Neural cell (in vitro differentiated cells): ENCODE measurements at regions not wholly inside any gene's neighbourhood (a gene's known extent, or its start where the extent isn't known, plus 50 kb on each side); places are given as distances from the start of the nearest gene placed in this dataset.

Experiments
- CTCF ChIP-seq: fragments of 450-650 bp; IDR thresholded peaks from 2 replicates; pipeline ENCODE4 v1.5.1; 2014; ENCODE audit warnings: antibody characterized with exemption, mild to moderate bottlenecking, moderate library complexity; ENCODE audit not compliant: poor library complexity, severe bottlenecking
- EP300 ChIP-seq: fragments of 450-650 bp; conservative IDR thresholded peaks from 2 replicates; pipeline ENCODE4 v1.6.1; 2014; ENCODE audit warnings: antibody characterized with exemption, mild to moderate bottlenecking, moderate library complexity; ENCODE audit not compliant: poor library complexity, severe bottlenecking
- EZH2 ChIP-seq: fragments of 200-600, 300-800 bp; shearing (Covaris generic), sonication (generic); IDR thresholded peaks from 2 replicates; pipeline ENCODE4 v1.6.1; 2014; ENCODE audit warnings: antibody characterized with exemption, low read length, borderline replicate concordance, mild to moderate bottlenecking; ENCODE audit not compliant: insufficient read depth, poor library complexity, severe bottlenecking
- MXI1 ChIP-seq: fragments of 450-650 bp; conservative IDR thresholded peaks from 2 replicates; pipeline ENCODE4 v1.6.1; 2014; ENCODE audit warnings: antibody characterized with exemption, mild to moderate bottlenecking; ENCODE audit not compliant: poor library complexity, severe bottlenecking
- POLR2AphosphoS5 ChIP-seq: IDR thresholded peaks from 2 replicates; pipeline ENCODE4 v1.6.1; 2012
- RAD21 ChIP-seq: fragments of 450-650 bp; conservative IDR thresholded peaks from 2 replicates; pipeline ENCODE4 v1.6.1; 2014; ENCODE audit warnings: antibody characterized with exemption, mild to moderate bottlenecking, moderate library complexity
- REST ChIP-seq: IDR thresholded peaks from 2 replicates; pipeline ENCODE4 v1.6.1; 2012; ENCODE audit warnings: borderline replicate concordance
- SMC3 ChIP-seq: fragments of 450-650 bp; conservative IDR thresholded peaks from 2 replicates; pipeline ENCODE4 v1.6.1; 2014; ENCODE audit warnings: antibody characterized with exemption, mild to moderate bottlenecking, moderate library complexity; ENCODE audit not compliant: poor library complexity
- TAF1 ChIP-seq: IDR thresholded peaks from 2 replicates; pipeline ENCODE4 v1.6.1; 2012; ENCODE audit warnings: low read depth

GRCh38 chr6:56802584-56802983 is 152.3 kb upstream of the BEND6 start:
- TF ChIP-seq CTCF = no peak
- TF ChIP-seq RAD21 = no peak
- no peak for TF ChIP-seq EZH2
- no peak for TF ChIP-seq EP300
- no peak for TF ChIP-seq MXI1
- no peak for TF ChIP-seq POLR2AphosphoS5
- TF ChIP-seq TAF1 = no peak
- TF ChIP-seq REST = no peak
- TF ChIP-seq SMC3 = no peak
